SU-DHL-6 (cell line): ENCODE measurements at regions not wholly inside any gene's neighbourhood (a gene's known extent, or its start where the extent isn't known, plus 50 kb on each side); places are given as distances from the start of the nearest gene placed in this dataset.

Source experiments
- EZH2phosphoT487 ChIP-seq: fragments of 200-600 bp; sonication (generic), shearing (Covaris generic); conservative IDR thresholded peaks from 2 replicates; pipeline ENCODE4 v1.6.1; 2018; ENCODE audit warnings: mild to moderate bottlenecking, antibody characterized with exemption, low read length, moderate library complexity, mixed read lengths
- TF ChIP-seq, protein P1 (sequence below): fragments of 200-600 bp; sonication (generic); IDR thresholded peaks from one replicate; pipeline ENCODE4 v1.5.1; 2017; ENCODE audit warnings: antibody characterized with exemption, mild to moderate bottlenecking, low read length, moderate library complexity; ENCODE audit not compliant: insufficient read depth, poor library complexity, severe bottlenecking

GRCh38 chr2:869894-870293 lies 80.8 kb upstream of the SNTG2 start:
- TF ChIP-seq, protein P1, sequence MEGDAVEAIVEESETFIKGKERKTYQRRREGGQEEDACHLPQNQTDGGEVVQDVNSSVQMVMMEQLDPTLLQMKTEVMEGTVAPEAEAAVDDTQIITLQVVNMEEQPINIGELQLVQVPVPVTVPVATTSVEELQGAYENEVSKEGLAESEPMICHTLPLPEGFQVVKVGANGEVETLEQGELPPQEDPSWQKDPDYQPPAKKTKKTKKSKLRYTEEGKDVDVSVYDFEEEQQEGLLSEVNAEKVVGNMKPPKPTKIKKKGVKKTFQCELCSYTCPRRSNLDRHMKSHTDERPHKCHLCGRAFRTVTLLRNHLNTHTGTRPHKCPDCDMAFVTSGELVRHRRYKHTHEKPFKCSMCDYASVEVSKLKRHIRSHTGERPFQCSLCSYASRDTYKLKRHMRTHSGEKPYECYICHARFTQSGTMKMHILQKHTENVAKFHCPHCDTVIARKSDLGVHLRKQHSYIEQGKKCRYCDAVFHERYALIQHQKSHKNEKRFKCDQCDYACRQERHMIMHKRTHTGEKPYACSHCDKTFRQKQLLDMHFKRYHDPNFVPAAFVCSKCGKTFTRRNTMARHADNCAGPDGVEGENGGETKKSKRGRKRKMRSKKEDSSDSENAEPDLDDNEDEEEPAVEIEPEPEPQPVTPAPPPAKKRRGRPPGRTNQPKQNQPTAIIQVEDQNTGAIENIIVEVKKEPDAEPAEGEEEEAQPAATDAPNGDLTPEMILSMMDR = no peak
- no peak for TF ChIP-seq EZH2phosphoT487
